Activated naive CD4-positive, alpha-beta T cell treated with anti-CD3 and anti-CD28 coated beads, Interleukin-2, amount 50 U/mL, for 72 hours (primary cell): ENCODE measurements at regions not wholly inside any gene's neighbourhood (a gene's known extent, or its start where the extent isn't known, plus 50 kb on each side); places are given as distances from the start of the nearest gene placed in this dataset.

Experiments used
- ATAC-seq, 2 donors: fragments of 150-1000 bp; cut with Tn5 transposase; 2 replicates each; pipeline ENCODE4 v1.10.0; 2021; ENCODE audit warnings: mild to moderate bottlenecking in 2 of 2, moderate library complexity in 2 of 2
- DNase-seq, 2 donors: peaks; one replicate each; pipeline ENCODE4 v3.0.0; 2021 to 2022; ENCODE audit warnings: low spot score in 2 of 2
- H3K27ac Mint-ChIP-seq, 2 donors: one replicate each; pipeline ENCODE4 v1.8.0; 2022; ENCODE audit warnings: mild to moderate bottlenecking in 2 of 2, mixed read lengths in 2 of 2
- H3K36me3 Mint-ChIP-seq, 2 donors: one replicate each; pipeline ENCODE4 v1.8.0; 2022; ENCODE audit warnings: mixed read lengths in 2 of 2
- H3K9me3 Mint-ChIP-seq, 2 donors: one replicate each; pipeline ENCODE4 v1.8.0; 2022; ENCODE audit warnings: mixed read lengths in 2 of 2

DNA sequence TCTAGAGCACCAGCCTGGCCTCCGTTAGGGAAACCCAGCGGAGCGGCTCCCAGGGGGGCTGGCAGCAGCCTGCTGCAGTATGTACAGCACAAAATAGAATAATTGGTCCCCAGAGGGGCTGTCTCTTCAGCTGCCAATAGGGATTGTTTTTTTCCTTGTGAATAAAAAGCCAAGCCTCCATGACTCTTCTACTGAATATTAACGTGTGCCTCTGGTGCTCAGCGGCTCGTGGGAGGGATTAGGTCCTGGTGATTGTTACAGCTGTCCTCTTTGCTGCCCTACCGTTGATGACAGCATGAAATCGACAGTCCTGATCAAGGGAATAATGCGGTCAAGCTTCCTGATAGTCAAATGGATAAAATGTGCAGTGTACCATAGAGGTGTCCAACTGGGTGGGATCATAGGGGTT lies 190.7 kb upstream of the RUNX1 start:
- Mint-ChIP-seq H3K27ac (no peak overlapping the region), H3K9me3 (peaks cover 4 to 30% of the 10 kb centered on the region in 2 donors), H3K36me3 (peaks cover 0 to 35% of the 10 kb centered on the region in 2 donors)
- ATAC-seq: no peak
- DNase-seq: no peak

DNA sequence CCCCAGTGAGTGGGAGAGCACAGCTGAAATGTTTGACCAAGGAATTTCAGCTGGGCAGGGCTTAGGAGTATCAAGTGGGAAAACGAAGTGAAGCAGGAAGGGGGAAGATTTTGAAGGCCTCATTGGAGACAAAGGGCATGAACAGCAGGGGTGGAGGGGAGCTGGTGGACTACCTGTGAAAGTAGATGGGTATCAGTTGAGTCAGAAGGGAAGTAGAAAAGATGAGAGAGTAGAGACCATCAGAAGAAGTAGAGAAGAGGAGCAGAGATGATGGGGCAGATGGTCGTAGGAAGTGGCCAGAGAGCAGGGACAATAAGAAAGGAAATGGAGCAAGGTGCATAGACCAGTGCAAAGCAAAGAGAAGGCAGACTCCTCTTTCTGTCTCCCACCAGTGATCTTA lies 189.0 kb upstream of the RUNX1 start:
- H3K36me3 Mint-ChIP-seq: peaks cover 0 to 38% of the 10 kb centered on the region in 2 donors
- ATAC-seq (peak in 1 of 2 donors; percentile 58), DNase-seq (no peak)
- no peak overlapping the region for H3K27ac Mint-ChIP-seq
- H3K9me3 Mint-ChIP-seq: peaks cover 4 to 30% of the 10 kb centered on the region in 2 donors

DNA sequence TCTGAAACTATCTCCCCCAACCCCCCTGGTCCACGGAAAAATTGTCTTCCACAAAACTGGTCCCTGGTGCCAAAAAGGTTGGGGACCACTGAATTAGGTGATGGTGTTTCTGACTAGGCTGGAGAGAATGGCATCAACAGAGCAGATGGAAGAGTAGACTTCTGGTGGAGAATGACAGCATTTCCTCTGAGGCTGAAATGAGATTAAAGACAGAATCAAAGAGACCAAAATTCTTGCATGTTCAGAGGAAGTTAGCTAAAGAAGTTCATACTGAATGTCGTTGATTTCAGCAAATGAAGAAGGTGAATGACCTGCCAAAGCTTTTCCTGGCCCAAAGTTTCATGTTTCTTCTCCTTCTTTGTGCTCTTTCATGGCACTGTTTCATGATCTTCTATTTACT lies 188.2 kb upstream of the RUNX1 start:
- Mint-ChIP-seq H3K36me3 (peaks cover 0 to 38% of the 10 kb centered on the region in 2 donors), H3K9me3 (peaks cover 4 to 30% of the 10 kb centered on the region in 2 donors), H3K27ac (peak overlapping the region in 1 of 2 donors; percentile 7)
- ATAC-seq (no peak), DNase-seq (no peak)

DNA sequence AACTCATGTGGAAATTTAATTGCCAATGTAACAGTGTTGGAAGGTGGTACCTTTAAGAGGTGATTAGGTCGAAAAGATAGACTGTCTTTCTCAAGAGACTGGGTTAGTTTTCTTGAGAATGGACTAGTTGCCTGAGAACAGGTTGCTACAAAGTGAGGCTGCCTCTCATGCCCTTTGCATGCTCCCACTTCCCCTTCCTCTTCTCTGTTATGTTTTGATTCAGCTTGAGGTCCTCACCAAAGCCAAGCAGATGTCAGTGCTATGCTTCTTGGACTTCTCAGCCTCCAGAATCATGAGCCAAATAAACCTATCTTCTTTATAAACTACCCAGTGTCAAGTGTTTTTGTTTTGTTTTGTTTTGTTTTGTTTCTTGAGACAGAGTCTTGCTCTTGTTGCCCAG lies 187.0 kb upstream of the RUNX1 start:
- no peak for DNase-seq
- ATAC-seq: peak; percentile 43 to 83
- Mint-ChIP-seq H3K27ac (no peak overlapping the region), H3K36me3 (peaks cover 0 to 38% of the 10 kb centered on the region in 2 donors), H3K9me3 (peaks cover 4 to 30% of the 10 kb centered on the region in 2 donors)

DNA sequence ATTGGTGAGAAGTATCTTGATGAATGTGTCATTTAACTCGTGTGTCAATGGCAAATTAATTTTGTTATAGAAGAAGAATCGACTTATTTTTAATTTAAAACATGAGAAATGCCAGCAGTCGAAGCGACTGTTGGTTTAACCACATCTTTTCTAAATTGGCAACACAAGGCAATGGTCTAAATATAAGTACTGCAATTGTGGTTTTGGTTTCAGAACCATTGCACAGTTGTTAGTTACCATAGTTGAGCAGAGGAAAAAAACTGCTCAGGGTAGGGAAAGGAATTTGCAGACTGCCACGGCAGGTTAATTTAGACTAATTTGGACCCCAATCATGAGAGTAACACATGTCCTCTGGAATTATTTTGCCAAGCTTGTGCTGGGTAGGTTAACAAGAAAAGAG lies 185.6 kb upstream of the RUNX1 start:
- H3K9me3 Mint-ChIP-seq: peaks cover 4 to 30% of the 10 kb centered on the region in 2 donors
- no peak overlapping the region for H3K27ac Mint-ChIP-seq
- ATAC-seq (peak; percentile 63 to 74), DNase-seq (no peak)
- peaks cover 0 to 38% of the 10 kb centered on the region in 2 donors for H3K36me3 Mint-ChIP-seq

DNA sequence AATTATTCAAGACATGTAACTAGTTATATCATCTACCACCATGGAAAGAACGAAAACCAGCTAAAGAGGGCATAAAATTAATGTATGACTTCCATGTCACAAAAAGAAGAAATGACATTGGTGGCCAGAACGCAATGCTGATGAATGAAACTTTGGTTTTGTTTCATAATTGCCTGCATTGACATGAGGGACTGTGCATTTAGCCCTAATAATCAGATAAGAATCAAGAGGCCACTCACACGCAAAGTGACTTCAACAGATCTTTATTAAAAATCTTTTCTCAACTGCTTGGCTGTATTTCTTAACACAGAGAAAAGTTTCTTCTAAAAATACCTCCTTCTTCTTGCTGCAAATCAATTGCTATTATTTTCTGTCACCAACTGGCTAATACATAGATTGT lies 184.7 kb upstream of the RUNX1 start:
- ATAC-seq (no peak), DNase-seq (no peak)
- H3K27ac Mint-ChIP-seq: no peak overlapping the region
- peaks cover 0 to 38% of the 10 kb centered on the region in 2 donors for H3K36me3 Mint-ChIP-seq
- peaks cover 4 to 30% of the 10 kb centered on the region in 2 donors for H3K9me3 Mint-ChIP-seq

DNA sequence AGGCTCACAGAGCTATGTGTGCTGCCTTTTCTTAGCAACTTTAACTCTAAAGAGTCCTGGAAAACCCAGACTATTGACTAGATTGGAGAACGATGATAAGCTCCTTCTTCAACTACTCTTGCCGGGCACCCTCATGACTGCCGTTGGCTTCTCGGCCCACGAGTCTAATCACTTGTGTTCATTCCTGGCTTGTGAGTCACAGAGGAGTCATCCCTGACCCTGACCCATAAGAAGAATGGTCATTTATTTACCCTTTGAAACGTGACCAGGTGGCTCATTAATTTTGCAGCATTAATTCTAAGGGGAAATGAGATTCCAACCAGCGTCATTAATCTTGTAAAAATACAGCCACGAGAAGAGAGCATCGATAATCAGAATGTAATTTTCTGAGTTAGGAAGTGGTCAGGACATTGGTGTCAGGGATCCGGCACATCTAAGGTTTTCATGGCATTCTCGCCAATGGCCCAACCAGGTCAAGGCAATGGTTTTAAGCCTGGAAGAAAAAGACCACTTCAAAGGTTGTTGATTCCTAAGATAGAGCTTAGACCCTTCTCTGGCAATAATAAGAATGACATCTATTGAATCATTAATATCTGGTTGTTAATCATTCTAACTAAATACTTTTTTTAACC lies 183.6 kb upstream of the RUNX1 start:
- DNase-seq: no peak
- no peak for ATAC-seq
- H3K9me3 Mint-ChIP-seq: peaks cover 4 to 22% of the 10 kb centered on the region in 2 donors
- H3K36me3 Mint-ChIP-seq: peaks cover 0 to 31% of the 10 kb centered on the region in 2 donors
- H3K27ac Mint-ChIP-seq: no peak overlapping the region

DNA sequence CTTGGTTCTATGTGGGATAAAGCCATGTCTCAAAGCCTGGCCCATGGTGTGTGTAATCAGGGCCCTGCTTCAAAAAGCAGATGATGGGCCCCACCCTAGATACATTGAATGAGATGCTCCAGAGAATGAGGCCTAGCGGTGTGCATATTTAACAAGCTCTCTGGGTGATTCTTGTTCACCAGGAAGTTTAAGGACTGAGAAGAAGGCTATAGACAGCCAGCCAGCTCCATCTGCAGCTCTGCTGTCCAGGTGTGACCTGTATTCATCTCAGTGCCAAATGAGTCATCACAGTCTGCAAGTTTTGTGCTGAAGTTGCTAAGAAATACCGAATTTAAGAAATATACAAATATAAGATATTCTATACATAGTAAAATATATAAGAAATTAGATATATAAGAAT lies 182.0 kb upstream of the RUNX1 start:
- no peak for DNase-seq
- Mint-ChIP-seq H3K27ac (no peak overlapping the region), H3K9me3 (peaks cover 0 to 9% of the 10 kb centered on the region in 2 donors), H3K36me3 (peaks cover 0 to 21% of the 10 kb centered on the region in 2 donors)
- ATAC-seq: no peak

DNA sequence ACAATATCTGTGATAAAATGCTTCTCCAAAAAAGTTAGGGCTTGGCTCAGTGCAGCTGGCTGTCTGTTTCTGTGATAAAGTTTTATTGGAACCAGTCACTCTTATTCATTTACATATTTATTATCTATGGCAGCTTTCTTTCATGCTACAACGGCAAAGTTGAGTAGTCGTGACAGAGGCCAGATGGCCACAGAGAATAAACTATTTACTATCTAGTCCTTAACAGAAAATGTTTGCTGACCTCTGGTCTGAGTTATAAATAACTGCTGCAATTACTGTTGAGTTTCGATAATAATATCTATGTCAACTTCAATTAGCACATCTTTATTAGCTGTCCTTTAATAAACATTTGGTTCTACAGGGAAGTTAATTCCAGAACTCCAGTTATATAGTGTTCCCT lies 180.2 kb upstream of the RUNX1 start:
- DNase-seq: no peak
- Mint-ChIP-seq H3K36me3 (peaks cover 0 to 5% of the 10 kb centered on the region in 2 donors), H3K9me3 (no peaks in the 10 kb centered on the region), H3K27ac (no peak overlapping the region)
- no peak for ATAC-seq

DNA sequence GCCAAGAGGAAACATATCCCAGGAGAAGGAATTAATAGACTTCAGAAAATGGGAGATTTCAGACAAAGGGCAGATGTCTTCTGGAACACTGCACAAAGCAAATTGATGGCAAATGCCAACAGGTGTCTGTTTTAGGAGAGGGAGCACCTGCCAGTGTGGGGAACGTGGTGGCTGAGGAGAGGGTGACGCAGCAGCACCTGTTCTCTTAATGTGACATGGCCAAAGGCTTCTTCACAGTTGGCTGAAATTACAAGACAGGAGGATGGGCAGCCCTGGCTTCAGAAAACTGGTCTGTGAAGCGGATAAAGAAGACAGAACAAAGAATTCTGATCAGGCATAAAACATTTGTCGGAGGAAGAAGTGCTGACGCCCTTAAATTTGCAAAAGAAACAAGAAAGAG lies 178.7 kb upstream of the RUNX1 start:
- no peak for ATAC-seq
- Mint-ChIP-seq H3K36me3 (peaks cover 0 to 5% of the 10 kb centered on the region in 2 donors), H3K27ac (peak overlapping the region in 1 of 2 donors; percentile 81), H3K9me3 (no peaks in the 10 kb centered on the region)
- DNase-seq: no peak

DNA sequence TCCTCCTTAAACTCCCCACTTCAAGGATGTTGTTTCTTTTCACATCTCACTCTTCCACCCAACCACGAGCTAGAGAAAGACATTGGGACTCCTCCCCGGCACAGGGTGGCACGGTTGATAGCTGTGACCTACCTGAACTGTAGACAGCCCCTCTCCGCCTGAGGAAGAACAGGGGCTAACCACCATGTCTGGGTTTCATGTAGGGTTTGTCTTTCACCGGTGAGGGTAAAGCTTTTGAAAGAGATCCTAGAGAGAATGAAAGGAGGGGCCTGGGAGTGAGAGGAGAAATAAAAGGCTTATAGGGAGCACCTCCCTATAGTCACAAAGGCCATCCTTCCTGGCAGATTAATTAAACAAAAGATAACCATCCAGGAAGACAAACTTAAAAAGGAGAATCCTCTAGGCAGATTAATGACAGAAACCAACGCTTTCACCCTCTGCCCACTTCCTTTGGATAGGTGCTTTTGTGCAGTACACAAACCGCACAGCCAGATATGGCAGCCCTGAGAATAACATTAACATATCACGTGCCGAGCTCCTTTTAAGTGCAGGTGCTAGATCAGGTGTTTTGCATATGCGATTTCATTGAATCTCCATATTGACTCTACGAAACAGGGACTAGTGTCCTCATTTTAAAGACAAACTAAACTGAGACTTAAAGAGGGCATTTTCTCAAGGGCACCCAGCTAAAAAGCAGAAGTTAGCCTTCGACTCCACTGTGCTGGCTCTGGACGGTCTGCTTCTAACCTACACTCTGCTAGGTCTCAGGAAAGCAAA lies 178.1 kb upstream of the RUNX1 start:
- H3K36me3 Mint-ChIP-seq: peaks cover 0 to 5% of the 10 kb centered on the region in 2 donors
- peak overlapping the region; percentile 81 to 90 for H3K27ac Mint-ChIP-seq
- peak; percentile 75 to 76 for ATAC-seq
- DNase-seq: peak in 1 of 2 donors; percentile 42
- no peaks in the 10 kb centered on the region for H3K9me3 Mint-ChIP-seq

DNA sequence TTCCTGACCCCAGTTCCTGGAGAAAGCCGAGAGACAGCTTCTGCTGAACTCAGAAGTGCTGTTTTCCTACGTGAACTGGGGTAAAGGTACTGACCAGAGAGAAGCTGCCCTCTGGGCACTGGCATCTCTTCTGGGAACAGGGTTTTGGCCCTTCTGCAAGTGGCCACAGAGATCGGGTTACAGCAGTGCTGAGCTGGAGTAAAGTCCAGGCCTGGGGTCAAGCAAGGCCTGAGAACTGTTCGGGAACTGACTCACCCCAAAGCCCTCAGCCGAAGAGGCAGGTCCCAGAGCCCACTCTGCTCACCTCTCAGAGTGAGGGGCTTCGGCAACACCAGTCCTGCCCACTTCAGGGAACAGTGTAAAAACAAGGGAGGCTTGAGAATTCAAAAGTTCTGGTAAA lies 177.2 kb upstream of the RUNX1 start:
- ATAC-seq (no peak), DNase-seq (no peak)
- H3K27ac Mint-ChIP-seq: peak overlapping the region in 1 of 2 donors; percentile 81
- no peaks in the 10 kb centered on the region for H3K9me3 Mint-ChIP-seq
- peaks cover 0 to 10% of the 10 kb centered on the region in 2 donors for H3K36me3 Mint-ChIP-seq

DNA sequence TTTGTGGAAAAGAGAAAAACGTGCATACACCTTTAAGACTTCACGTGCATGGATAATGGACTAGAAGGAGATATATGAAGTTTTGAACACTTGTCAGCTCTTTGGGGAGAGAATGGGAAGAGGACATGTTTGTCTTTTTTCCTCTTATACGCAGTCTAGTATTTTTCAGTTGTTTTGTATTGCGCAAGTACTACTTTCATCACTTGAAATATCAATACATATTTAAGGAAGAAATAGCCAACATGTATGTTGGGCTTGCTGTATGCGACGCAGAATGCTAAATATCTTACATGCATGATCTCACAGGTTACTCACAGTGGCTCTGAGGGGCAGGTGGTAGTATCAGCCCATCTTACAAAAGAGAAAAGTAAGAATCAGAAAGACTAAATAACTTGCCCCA lies 176.5 kb upstream of the RUNX1 start:
- no peak for DNase-seq

DNA sequence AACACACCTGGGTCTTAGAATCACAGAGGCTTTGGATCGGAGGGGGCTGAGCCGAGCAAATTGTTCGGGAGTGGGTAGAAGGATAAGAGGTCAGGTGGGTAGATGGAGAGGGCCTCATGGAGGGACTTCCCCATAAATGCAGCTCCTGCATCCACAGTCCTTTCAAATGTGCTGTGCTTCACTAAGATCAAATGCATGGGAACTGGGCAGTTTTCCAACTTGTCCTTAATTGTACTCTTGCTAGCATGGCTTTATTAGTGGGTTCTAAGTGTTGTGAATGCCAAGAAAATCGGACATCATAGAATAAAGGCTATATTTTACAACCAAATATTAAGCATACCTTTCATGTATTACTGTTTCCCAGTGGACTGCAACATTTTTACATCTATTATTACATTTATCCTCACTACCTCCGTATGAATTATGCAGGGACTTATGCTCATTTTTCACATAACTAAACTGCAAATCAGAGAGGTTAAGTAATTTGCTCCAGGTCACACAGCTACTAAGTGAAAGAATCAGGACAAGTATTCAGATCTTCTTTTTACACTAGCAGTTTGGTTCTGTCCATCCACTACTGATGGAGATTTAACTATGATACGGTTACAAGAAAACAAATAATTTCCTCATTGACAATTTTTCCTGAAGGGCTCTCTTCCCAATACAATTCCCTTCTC lies 174.5 kb upstream of the RUNX1 start:
- no peak for DNase-seq
- no peak for ATAC-seq
- H3K9me3 Mint-ChIP-seq: peaks cover 0 to 7% of the 10 kb centered on the region in 2 donors
- peak overlapping the region in 1 of 2 donors; percentile 49 for H3K27ac Mint-ChIP-seq
- H3K36me3 Mint-ChIP-seq: peaks cover 0 to 18% of the 10 kb centered on the region in 2 donors

More for the DNA sequence above, 176.5 kb upstream of the RUNX1 start:
- H3K36me3 Mint-ChIP-seq: peaks cover 0 to 14% of the 10 kb centered on the region in 2 donors
- ATAC-seq: no peak
- H3K9me3 Mint-ChIP-seq: peaks cover 0 to 4% of the 10 kb centered on the region in 2 donors
- H3K27ac Mint-ChIP-seq: no peak overlapping the region

DNA sequence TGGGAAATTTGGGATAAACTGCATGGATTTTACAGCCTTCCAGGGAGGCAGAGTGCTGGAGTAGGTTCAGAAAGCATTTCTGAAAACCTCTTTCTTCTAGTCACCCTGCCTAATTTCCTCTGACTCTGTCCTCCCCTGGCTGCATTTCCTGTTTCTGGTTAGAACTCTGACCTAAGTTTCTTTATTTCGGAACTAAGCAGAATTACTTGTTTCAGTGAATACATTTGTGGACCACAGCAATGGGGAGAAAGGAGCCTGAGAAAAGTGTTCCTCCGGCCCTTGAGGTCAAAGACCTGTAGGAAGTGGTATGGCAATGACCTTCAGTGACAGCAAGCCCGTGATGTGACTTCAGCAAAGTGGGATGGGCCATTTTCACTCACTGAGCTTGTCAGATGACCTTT lies 173.4 kb upstream of the RUNX1 start:
- DNase-seq (peak; percentile 30 to 77), ATAC-seq (peak; percentile 66 to 87)
- Mint-ChIP-seq H3K36me3 (peaks cover 0 to 16% of the 10 kb centered on the region in 2 donors), H3K27ac (peak overlapping the region in 1 of 2 donors; percentile 49), H3K9me3 (peaks cover 0 to 7% of the 10 kb centered on the region in 2 donors)

DNA sequence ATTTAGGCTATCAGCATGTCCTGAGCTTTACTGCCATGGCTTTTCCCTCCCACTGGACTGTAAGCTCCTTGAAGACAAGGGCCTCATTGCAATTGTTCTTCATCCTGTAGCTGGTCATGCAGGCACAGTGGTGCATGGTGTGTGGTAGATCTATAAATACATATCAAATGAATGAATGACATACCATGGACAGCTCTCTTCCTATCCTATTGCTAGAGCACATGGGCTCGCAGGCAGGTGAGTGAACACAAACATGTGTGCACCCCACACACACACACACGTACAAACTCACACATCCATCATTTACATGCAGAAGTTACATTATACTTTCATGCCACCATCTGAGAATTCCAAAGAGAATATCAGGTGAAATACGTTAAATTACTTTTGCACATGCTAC lies 172.9 kb upstream of the RUNX1 start:
- Mint-ChIP-seq H3K36me3 (peaks cover 0 to 14% of the 10 kb centered on the region in 2 donors), H3K27ac (peak overlapping the region in 1 of 2 donors; percentile 49), H3K9me3 (peaks cover 0 to 7% of the 10 kb centered on the region in 2 donors)
- DNase-seq (no peak), ATAC-seq (no peak)

DNA sequence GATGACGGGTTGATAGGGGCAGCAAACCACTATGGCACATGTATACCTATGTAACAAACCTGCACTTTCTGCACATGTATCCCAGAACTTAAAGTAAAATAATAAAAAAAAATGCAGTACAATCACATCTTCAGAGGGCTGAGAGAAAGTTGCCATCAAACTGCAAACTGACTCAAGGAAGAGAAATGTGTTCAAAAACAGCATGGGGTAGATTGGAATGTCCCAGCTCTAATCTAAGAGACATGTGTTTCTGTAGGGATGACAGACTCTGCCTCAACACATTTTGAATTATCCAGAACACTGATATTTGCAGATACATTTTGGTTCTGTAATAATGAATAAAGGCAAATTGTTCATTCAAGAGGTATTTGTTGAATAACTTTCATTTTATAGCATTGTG lies 171.2 kb upstream of the RUNX1 start:
- no peak for ATAC-seq
- no peak for DNase-seq
- Mint-ChIP-seq H3K9me3 (peaks cover 0 to 7% of the 10 kb centered on the region in 2 donors), H3K27ac (no peak overlapping the region), H3K36me3 (peaks cover 0 to 14% of the 10 kb centered on the region in 2 donors)
